ENCODE measurements at regions not wholly inside any gene's neighbourhood (a gene's known extent, or its start where the extent isn't known, plus 50 kb on each side); places are given as distances from the start of the nearest gene placed in this dataset.

GRCh38 chr1:222028116-222028515, 286.2 kb upstream of the DUSP10 start:
- H3K9me3 ChIP-seq, result no peaks in the 10 kb centered on the region
- no peak for TF ChIP-seq Cebpa-rat (IDR thresholded peaks at IDR 0.05)
- no peaks in the 10 kb centered on the region for H3K4me1 ChIP-seq
- no peak overlapping the region for H3K9ac ChIP-seq
- H3K36me3 ChIP-seq, result no peaks in the 10 kb centered on the region
- H3K27ac ChIP-seq, result no peak overlapping the region
- no peak overlapping the region for H3K4me3 ChIP-seq
- H3K27me3 ChIP-seq, result no peaks in the 10 kb centered on the region
- no peaks in the 10 kb centered on the region for H4K20me1 ChIP-seq
- no peak overlapping the region for H3K4me2 ChIP-seq

GRCh38 chr1:222026280-222026679, 284.4 kb upstream of the DUSP10 start:
- H3K4me2 ChIP-seq, result no peak overlapping the region
- no peak for TF ChIP-seq Cebpa-rat (IDR thresholded peaks at IDR 0.05)
- H3K27ac ChIP-seq, result no peak overlapping the region
- no peak overlapping the region for H3K4me3 ChIP-seq
- H3K9ac ChIP-seq, result no peak overlapping the region
- H3K4me1 ChIP-seq, result no peaks in the 10 kb centered on the region
- H4K20me1 ChIP-seq, result no peaks in the 10 kb centered on the region
- H3K36me3 ChIP-seq, result no peaks in the 10 kb centered on the region
- no peaks in the 10 kb centered on the region for H3K9me3 ChIP-seq
- H3K27me3 ChIP-seq, result no peaks in the 10 kb centered on the region

- H3K36me3 ChIP-seq, result no peaks in the 10 kb centered on the region
- no peaks in the 10 kb centered on the region for H4K20me1 ChIP-seq
- H3K4me1 ChIP-seq, result no peaks in the 10 kb centered on the region
- no peak for TF ChIP-seq Cebpa-rat (IDR thresholded peaks at IDR 0.05)
- no peak overlapping the region for H3K9ac ChIP-seq
- H3K4me2 ChIP-seq, result no peak overlapping the region
- no peaks in the 10 kb centered on the region for H3K27me3 ChIP-seq
- no peaks in the 10 kb centered on the region for H3K9me3 ChIP-seq
- H3K4me3 ChIP-seq, result no peak overlapping the region
- H3K27ac ChIP-seq, result no peak overlapping the region
These were observed 281.1 kb upstream of the DUSP10 start for GRCh38 chr1:222023025-222023424.

- no peak for TF ChIP-seq Cebpa-rat (IDR thresholded peaks at IDR 0.05)
- no peaks in the 10 kb centered on the region for H3K4me1 ChIP-seq
- H3K36me3 ChIP-seq, result no peaks in the 10 kb centered on the region
- H3K9ac ChIP-seq, result no peak overlapping the region
- no peak overlapping the region for H3K4me2 ChIP-seq
- no peak overlapping the region for H3K4me3 ChIP-seq
- H3K27ac ChIP-seq, result no peak overlapping the region
- H4K20me1 ChIP-seq, result no peaks in the 10 kb centered on the region
- no peaks in the 10 kb centered on the region for H3K9me3 ChIP-seq
- H3K27me3 ChIP-seq, result no peaks in the 10 kb centered on the region
These were observed 279.2 kb upstream of the DUSP10 start for GRCh38 chr1:222021129-222021528.

GRCh38 chr1:222020553-222020952, 278.7 kb upstream of the DUSP10 start:
- Histone ChIP-seq H3K4me3 (no peak overlapping the region), H4K20me1 (no peaks in the 10 kb centered on the region), H3K4me2 (no peak overlapping the region), H3K9me3 (no peaks in the 10 kb centered on the region), H3K27ac (no peak overlapping the region), H3K27me3 (no peaks in the 10 kb centered on the region), H3K36me3 (no peaks in the 10 kb centered on the region), H3K4me1 (no peaks in the 10 kb centered on the region), H3K9ac (no peak overlapping the region)
- no peak for TF ChIP-seq Cebpa-rat (IDR thresholded peaks at IDR 0.05)

- Histone ChIP-seq H4K20me1 (no peaks in the 10 kb centered on the region), H3K27ac (no peak overlapping the region), H3K4me3 (no peak overlapping the region), H3K4me1 (no peaks in the 10 kb centered on the region), H3K9ac (no peak overlapping the region), H3K9me3 (no peaks in the 10 kb centered on the region), H3K4me2 (no peak overlapping the region), H3K27me3 (no peaks in the 10 kb centered on the region), H3K36me3 (no peaks in the 10 kb centered on the region)
- no peak for TF ChIP-seq Cebpa-rat (IDR thresholded peaks at IDR 0.05)
These were observed 277.1 kb upstream of the DUSP10 start for GRCh38 chr1:222019029-222019428.

- Histone ChIP-seq H3K4me2 (no peak overlapping the region), H3K9me3 (no peaks in the 10 kb centered on the region), H3K27ac (no peak overlapping the region), H3K27me3 (no peaks in the 10 kb centered on the region), H4K20me1 (no peaks in the 10 kb centered on the region), H3K36me3 (no peaks in the 10 kb centered on the region), H3K4me3 (no peak overlapping the region), H3K4me1 (no peaks in the 10 kb centered on the region), H3K9ac (no peak overlapping the region)
- no peak for TF ChIP-seq Cebpa-rat (IDR thresholded peaks at IDR 0.05)
These were observed 276.2 kb upstream of the DUSP10 start for GRCh38 chr1:222018041-222018440.

- no peaks in the 10 kb centered on the region for H3K4me1 ChIP-seq
- H3K36me3 ChIP-seq, result no peaks in the 10 kb centered on the region
- no peak overlapping the region for H3K9ac ChIP-seq
- H4K20me1 ChIP-seq, result no peaks in the 10 kb centered on the region
- H3K9me3 ChIP-seq, result no peaks in the 10 kb centered on the region
- no peak overlapping the region for H3K4me3 ChIP-seq
- no peak overlapping the region for H3K4me2 ChIP-seq
- TF ChIP-seq Cebpa-rat (IDR thresholded peaks at IDR 0.05), result no peak
- no peak overlapping the region for H3K27ac ChIP-seq
- H3K27me3 ChIP-seq, result no peaks in the 10 kb centered on the region
These were observed 273.8 kb upstream of the DUSP10 start for GRCh38 chr1:222015686-222016085.

- no peak overlapping the region for H3K4me2 ChIP-seq
- H3K9me3 ChIP-seq, result no peaks in the 10 kb centered on the region
- H3K4me3 ChIP-seq, result no peak overlapping the region
- H3K27me3 ChIP-seq, result no peaks in the 10 kb centered on the region
- H3K27ac ChIP-seq, result no peak overlapping the region
- 0 out of 2 replicates have a peak, but pooled peaks cover under 1% of the 10 kb centered on the region for H3K4me1 ChIP-seq
- H4K20me1 ChIP-seq, result no peaks in the 10 kb centered on the region
- H3K36me3 ChIP-seq, result no peaks in the 10 kb centered on the region
- H3K9ac ChIP-seq, result no peak overlapping the region
- TF ChIP-seq Cebpa-rat (IDR thresholded peaks at IDR 0.05), result no peak
These were observed 272.1 kb upstream of the DUSP10 start for GRCh38 chr1:222014001-222014400.

GRCh38 chr1:222012816-222013215, 270.9 kb upstream of the DUSP10 start:
- H3K9ac ChIP-seq, result no peak overlapping the region
- H3K9me3 ChIP-seq, result no peaks in the 10 kb centered on the region
- no peaks in the 10 kb centered on the region for H3K27me3 ChIP-seq
- TF ChIP-seq Cebpa-rat (IDR thresholded peaks at IDR 0.05), result no peak
- no peak overlapping the region for H3K27ac ChIP-seq
- no peak overlapping the region for H3K4me3 ChIP-seq
- no peaks in the 10 kb centered on the region for H4K20me1 ChIP-seq
- 0 out of 2 replicates have a peak, but pooled peaks cover 4% of the 10 kb centered on the region for H3K4me1 ChIP-seq
- H3K36me3 ChIP-seq, result no peaks in the 10 kb centered on the region
- H3K4me2 ChIP-seq, result no peak overlapping the region

GRCh38 chr1:222010306-222010705, 268.4 kb upstream of the DUSP10 start:
- H3K36me3 ChIP-seq, result no peaks in the 10 kb centered on the region
- no peak overlapping the region for H3K4me3 ChIP-seq
- H3K4me1 ChIP-seq, result 0 out of 2 replicates have a peak, but pooled peaks cover 4% of the 10 kb centered on the region
- no peaks in the 10 kb centered on the region for H3K9me3 ChIP-seq
- no peak overlapping the region for H3K9ac ChIP-seq
- H3K27ac ChIP-seq, result no peak overlapping the region
- no peaks in the 10 kb centered on the region for H4K20me1 ChIP-seq
- TF ChIP-seq Cebpa-rat (IDR thresholded peaks at IDR 0.05), result no peak
- no peaks in the 10 kb centered on the region for H3K27me3 ChIP-seq
- no peak overlapping the region for H3K4me2 ChIP-seq

Measured in BLaER1 (cell line).